ENCODE measurements at regions not wholly inside any gene's neighbourhood (a gene's known extent, or its start where the extent isn't known, plus 50 kb on each side); places are given as distances from the start of the nearest gene placed in this dataset.
"Not testable (repeated sequence)": the region's sequence is repeated elsewhere in the genome, so short reads cannot be mapped to it uniquely, and the experiment has no call there.

- not testable (repeated sequence) for TF ChIP-seq YY1 (IDR thresholded peaks at IDR 0.05; ENCODE audit: insufficient read depth, insufficient read length); ZNF274 (IDR thresholded peaks at IDR 0.05; ENCODE audit: low read depth, low read length); SUZ12 (IDR thresholded peaks at IDR 0.05; ENCODE audit: extremely low read depth, insufficient read depth, insufficient read length)
These were observed 1252.8 kb downstream of the RPIA start for GRCh38 chr2:89944267-89944666.

Data from NT2/D1 (cell line).